ENCODE measurements at regions not wholly inside any gene's neighbourhood (a gene's known extent, or its start where the extent isn't known, plus 50 kb on each side); places are given as distances from the start of the nearest gene placed in this dataset.
"Not testable (repeated sequence)": the region's sequence is repeated elsewhere in the genome, so short reads cannot be mapped to it uniquely, and the experiment has no call there.

GRCh38 chr18:32884543-32884942, 111.7 kb upstream of the KLHL14 start:
- DNase-seq: no peak

DNA sequence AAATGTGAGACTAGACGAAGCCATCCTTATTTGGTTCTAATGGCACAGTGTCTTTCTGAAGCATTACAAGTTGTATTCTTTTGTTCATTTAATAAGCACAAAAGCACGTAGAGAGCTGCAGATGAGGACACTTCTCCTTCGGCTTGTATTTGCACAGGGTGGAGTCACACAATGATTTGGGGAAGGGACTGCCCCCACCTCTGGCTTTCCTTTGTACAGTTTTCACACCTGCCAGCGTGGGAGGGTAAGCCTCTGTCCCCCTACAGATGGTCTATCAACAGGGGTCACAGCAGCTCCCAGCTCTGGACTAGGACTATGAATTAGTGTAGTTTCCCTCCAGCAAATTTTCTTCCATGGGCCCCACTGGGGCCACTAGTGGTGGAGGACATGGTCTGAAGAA, 108.2 kb upstream of the KLHL14 start:
- DNase-seq: peak; percentile 96

DNA sequence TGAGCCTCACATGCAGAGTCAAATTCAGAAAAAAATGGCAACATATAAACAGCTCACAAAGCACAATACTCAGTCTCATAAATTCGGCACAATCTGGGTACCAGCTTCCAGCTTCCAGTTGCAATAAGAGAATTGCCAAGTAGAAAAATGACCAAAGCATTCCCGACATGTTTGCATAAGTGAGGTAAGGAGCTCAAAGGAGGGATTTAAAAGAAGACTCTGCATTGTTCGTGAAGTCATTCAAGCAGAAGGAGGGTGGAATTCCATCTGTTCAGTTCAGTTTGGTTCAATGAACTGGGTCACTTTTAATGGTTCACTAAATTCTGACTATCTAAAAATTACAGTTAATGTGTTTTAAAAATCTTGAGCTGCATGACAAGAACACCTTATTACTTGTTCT, 106.7 kb upstream of the KLHL14 start:
- DNase-seq: no peak

- DNase-seq: no peak
These were observed 105.6 kb upstream of the KLHL14 start for GRCh38 chr18:32878436-32878835.

GRCh38 chr18:32877371-32877770, 104.5 kb upstream of the KLHL14 start:
- peak; percentile 72 for DNase-seq

- DNase-seq: no peak
These were observed 102.8 kb upstream of the KLHL14 start for GRCh38 chr18:32875625-32876024.

DNA sequence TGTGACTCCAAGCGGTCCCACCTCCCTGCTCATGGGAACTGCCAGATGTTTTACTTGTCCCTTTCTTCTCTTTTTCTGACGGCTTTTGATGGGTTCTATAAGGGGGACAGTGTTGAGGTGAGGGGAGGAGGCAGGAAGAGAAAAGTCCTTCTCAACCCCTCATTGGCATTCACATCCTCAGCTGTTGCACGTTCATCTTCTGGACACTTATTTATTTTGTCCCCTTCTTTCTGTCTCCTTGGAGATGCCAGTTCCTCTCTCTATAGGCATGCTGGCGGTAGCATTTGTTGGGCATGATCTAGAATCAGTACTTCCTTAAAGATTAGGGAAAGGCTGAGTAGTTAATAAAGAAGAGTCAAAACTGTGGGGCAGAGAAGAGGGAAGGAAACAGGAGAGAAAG, 99.0 kb upstream of the KLHL14 start:
- DNase-seq: no peak

- no peak for DNase-seq
These were observed 97.8 kb upstream of the KLHL14 start for GRCh38 chr18:32870611-32871010.

DNA sequence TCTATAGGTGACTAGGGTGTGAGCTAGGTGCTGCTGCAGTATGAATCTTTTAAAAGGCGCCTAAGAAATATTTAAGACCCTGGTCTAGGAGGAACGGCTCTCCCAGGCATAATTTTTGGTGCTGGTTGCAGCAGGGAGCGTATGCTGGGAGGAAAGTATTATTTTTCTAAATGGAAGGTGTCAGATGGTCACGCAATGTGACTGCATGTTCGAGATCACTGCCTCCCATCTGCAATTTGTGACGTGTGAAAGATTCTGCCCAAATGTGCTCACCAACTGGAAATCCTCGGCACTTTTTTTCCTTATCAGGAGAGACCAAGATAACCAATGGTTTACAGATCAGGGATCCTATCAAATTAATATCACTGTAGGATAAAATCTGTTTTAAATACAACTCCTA, 95.6 kb upstream of the KLHL14 start:
- no peak for DNase-seq

DNA sequence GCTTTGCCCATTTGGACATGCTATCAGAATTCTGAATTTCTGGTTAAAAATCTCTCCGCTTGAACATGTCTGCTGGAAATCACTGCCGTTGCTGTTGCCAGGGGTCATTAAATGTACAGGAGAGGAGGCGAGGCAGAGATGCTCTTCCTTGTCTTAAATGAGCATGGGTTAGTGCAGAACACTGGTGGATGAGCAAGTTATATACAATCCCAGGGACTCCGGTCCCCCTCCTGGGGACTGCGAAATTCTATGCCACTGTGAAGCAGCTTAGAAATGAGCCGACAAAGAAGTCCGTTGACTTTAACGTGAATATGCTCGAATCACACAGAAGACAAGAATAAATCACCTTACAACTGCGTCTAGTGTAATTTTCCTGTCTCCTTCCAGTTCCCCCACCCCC, 95.1 kb upstream of the KLHL14 start:
- DNase-seq: no peak

- DNase-seq: no peak
These were observed 94.5 kb upstream of the KLHL14 start for GRCh38 chr18:32867330-32867729.

- DNase-seq: not testable (repeated sequence)
These were observed 89.2 kb upstream of the KLHL14 start for GRCh38 chr18:32862031-32862430.

GRCh38 chr18:32851936-32852335, 79.1 kb upstream of the KLHL14 start:
- no peak for DNase-seq

- DNase-seq: no peak
These were observed 76.0 kb upstream of the KLHL14 start for GRCh38 chr18:32848826-32849225.

GRCh38 chr18:32847691-32848090, 74.9 kb upstream of the KLHL14 start:
- DNase-seq: no peak

DNA sequence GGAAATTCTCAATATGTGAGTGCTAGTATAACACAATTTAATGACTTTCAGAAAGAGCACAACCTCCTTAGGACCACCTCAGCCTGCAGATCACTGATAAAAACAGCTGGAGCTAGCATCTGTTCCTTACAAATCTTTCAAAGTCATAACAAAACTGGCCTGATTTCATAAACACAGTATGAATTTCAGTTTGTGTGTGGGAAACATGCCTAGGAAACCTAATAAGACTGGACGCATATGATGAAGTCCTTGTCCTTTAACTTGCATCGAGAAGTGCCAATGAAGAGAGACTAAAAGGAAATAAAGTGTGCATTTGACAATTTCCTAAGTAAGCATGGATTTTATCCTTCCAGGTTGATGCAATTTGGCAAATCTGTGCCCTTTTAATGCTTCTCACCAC, 74.1 kb upstream of the KLHL14 start:
- no peak for DNase-seq

GRCh38 chr18:32840962-32841361, 68.1 kb upstream of the KLHL14 start:
- no peak for DNase-seq

- DNase-seq: no peak
These were observed 63.1 kb upstream of the KLHL14 start for GRCh38 chr18:32835951-32836350.

DNA sequence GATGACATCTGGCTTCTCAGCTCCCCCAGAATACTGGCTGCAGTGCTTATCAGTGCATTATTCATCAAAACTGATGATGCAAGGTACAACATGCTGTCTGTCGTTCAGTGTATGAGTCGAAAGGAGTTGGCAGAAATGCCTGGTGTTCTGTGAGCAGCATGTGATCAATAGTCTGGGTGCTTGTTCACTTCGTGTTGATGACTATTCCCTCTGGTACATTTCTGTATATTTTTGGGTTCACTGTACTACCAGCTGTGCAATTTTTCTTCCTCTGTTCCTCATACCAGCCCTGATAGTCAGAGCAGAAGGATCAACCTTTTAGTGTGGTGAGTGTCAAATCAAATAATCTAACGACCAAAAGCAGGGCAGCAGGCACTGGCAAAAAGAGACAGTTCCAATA, 59.0 kb upstream of the KLHL14 start:
- DNase-seq: no peak

DNA sequence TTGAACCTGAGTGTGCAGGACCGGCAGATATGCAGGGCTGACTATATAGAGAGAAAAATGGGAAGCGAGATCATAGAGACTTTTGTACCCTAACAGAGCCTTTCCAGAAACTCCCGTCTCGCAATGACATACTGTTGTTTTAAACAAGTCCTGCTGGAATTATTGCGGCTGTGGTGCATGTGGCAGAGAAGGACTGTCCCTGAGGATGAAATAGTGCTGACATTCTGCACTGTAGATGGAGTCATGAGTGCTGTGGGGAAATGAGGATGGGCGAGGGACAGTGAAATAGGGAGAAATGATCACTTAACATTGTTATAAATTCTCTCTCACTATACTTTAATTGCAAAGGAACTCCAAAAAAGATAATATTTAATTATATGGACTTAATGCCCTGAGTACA, 50.4 kb upstream of the KLHL14 start:
- no peak for DNase-seq
